A549 (cell line): ENCODE measurements at regions not wholly inside any gene's neighbourhood (a gene's known extent, or its start where the extent isn't known, plus 50 kb on each side); places are given as distances from the start of the nearest gene placed in this dataset.

ENCODE experiments used
- BHLHE40 ChIP-seq: IDR thresholded peaks from 2 replicates; pipeline ENCODE4 v1.6.1; 2012; ENCODE audit warnings: low read depth, low read length, inconsistent platforms
- CHD2 ChIP-seq: fragments of 150-350 bp; IDR thresholded peaks from 2 replicates; pipeline ENCODE4 v1.6.1; 2014; ENCODE audit warnings: low read length; ENCODE audit not compliant: partially characterized antibody
- EHMT2 ChIP-seq: fragments of 200-600 bp; sonication (generic); IDR thresholded peaks from 2 replicates; pipeline ENCODE4 v1.6.1; 2016; ENCODE audit warnings: antibody characterized with exemption, low read depth, mild to moderate bottlenecking, moderate library complexity
- FOSL2 ChIP-seq, 2 experiments: fragments of 450-650 bp in 1 of 2; fragments of >200 bp in 1 of 2; sonication (Bioruptor Twin) in 1 of 2; formaldehyde crosslinking; IDR thresholded peaks; 2 replicates each; pipeline versions ENCODE4 v1.5.0 to v1.6.1; 2016 to 2020; ENCODE audit warnings: mild to moderate bottlenecking in 1 of 2, moderate library complexity in 1 of 2
- HDAC2 ChIP-seq: fragments of 200-600 bp; sonication (generic); IDR thresholded peaks from 2 replicates; pipeline ENCODE4 v1.6.1; 2016
- MYC ChIP-seq: IDR thresholded peaks from 2 replicates; pipeline ENCODE4 v1.6.1; 2012; ENCODE audit warnings: mild to moderate bottlenecking, inconsistent platforms, low read length, improper control_type of control experiment, borderline replicate concordance
- POLR2A ChIP-seq: IDR thresholded peaks from 2 replicates; pipeline ENCODE4 v1.6.1; 2012; ENCODE audit warnings: mild to moderate bottlenecking, low read length
- RAD21 ChIP-seq, 2 experiments: fragments of >200 bp in 1 of 2; sonication (Bioruptor Twin) in 1 of 2; formaldehyde crosslinking in 1 of 2; IDR thresholded peaks in 1 of 2; conservative IDR thresholded peaks in 1 of 2; 2 replicates in 1 of 2; 3 replicates in 1 of 2; pipeline ENCODE4 v1.6.1; 2012 to 2018; ENCODE audit warnings: inconsistent platforms in 1 of 2
- RCOR1 ChIP-seq: fragments of 150-350 bp; IDR thresholded peaks from 2 replicates; pipeline ENCODE4 v1.6.1; 2014; ENCODE audit warnings: antibody characterized with exemption, low read length, low read depth
- TP53 ChIP-seq: fragments of 250-450 bp; sonication (Bioruptor Pico); IDR thresholded peaks from 2 replicates; pipeline ENCODE4 v1.5.0; 2021; ENCODE audit warnings: mild to moderate bottlenecking, moderate library complexity
- USF2 ChIP-seq: fragments of 450-650 bp; IDR thresholded peaks from 2 replicates; pipeline ENCODE4 v1.6.1; 2014; ENCODE audit warnings: antibody characterized with exemption
- TF ChIP-seq, protein P1 (sequence below): fragments of >200 bp; sonication (Bioruptor Twin); formaldehyde crosslinking; IDR thresholded peaks from 3 replicates; pipeline ENCODE4 v1.5.1; 2016
- TF ChIP-seq, protein P2 (sequence below): IDR thresholded peaks from 2 replicates; pipeline ENCODE4 v1.6.1; 2012
- TF ChIP-seq, protein P3 (sequence below): fragments of 200-600 bp; sonication (generic); IDR thresholded peaks from 2 replicates; pipeline ENCODE4 v1.6.1; 2016; ENCODE audit warnings: antibody characterized with exemption, mild to moderate bottlenecking, moderate library complexity

- no peak for TF ChIP-seq FOSL2 (IDR thresholded peaks at IDR 0.05)
- TF ChIP-seq FOSL2 (CRISPR knock-in tag; IDR thresholded peaks at IDR 0.05): no peak
- no peak for TF ChIP-seq POLR2A
- TF ChIP-seq, protein P1, sequence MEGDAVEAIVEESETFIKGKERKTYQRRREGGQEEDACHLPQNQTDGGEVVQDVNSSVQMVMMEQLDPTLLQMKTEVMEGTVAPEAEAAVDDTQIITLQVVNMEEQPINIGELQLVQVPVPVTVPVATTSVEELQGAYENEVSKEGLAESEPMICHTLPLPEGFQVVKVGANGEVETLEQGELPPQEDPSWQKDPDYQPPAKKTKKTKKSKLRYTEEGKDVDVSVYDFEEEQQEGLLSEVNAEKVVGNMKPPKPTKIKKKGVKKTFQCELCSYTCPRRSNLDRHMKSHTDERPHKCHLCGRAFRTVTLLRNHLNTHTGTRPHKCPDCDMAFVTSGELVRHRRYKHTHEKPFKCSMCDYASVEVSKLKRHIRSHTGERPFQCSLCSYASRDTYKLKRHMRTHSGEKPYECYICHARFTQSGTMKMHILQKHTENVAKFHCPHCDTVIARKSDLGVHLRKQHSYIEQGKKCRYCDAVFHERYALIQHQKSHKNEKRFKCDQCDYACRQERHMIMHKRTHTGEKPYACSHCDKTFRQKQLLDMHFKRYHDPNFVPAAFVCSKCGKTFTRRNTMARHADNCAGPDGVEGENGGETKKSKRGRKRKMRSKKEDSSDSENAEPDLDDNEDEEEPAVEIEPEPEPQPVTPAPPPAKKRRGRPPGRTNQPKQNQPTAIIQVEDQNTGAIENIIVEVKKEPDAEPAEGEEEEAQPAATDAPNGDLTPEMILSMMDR: no peak
- TF ChIP-seq RAD21 (conservative IDR thresholded peaks at IDR 0.05 in 1 of 2, IDR thresholded peaks at IDR 0.05 in 1 of 2): no peak
- TF ChIP-seq EHMT2: no peak
- TF ChIP-seq TP53 (CRISPR knock-in tag): no peak
- TF ChIP-seq, protein P2, sequence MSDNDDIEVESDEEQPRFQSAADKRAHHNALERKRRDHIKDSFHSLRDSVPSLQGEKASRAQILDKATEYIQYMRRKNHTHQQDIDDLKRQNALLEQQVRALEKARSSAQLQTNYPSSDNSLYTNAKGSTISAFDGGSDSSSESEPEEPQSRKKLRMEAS: no peak
- no peak for TF ChIP-seq USF2
- TF ChIP-seq, protein P3, sequence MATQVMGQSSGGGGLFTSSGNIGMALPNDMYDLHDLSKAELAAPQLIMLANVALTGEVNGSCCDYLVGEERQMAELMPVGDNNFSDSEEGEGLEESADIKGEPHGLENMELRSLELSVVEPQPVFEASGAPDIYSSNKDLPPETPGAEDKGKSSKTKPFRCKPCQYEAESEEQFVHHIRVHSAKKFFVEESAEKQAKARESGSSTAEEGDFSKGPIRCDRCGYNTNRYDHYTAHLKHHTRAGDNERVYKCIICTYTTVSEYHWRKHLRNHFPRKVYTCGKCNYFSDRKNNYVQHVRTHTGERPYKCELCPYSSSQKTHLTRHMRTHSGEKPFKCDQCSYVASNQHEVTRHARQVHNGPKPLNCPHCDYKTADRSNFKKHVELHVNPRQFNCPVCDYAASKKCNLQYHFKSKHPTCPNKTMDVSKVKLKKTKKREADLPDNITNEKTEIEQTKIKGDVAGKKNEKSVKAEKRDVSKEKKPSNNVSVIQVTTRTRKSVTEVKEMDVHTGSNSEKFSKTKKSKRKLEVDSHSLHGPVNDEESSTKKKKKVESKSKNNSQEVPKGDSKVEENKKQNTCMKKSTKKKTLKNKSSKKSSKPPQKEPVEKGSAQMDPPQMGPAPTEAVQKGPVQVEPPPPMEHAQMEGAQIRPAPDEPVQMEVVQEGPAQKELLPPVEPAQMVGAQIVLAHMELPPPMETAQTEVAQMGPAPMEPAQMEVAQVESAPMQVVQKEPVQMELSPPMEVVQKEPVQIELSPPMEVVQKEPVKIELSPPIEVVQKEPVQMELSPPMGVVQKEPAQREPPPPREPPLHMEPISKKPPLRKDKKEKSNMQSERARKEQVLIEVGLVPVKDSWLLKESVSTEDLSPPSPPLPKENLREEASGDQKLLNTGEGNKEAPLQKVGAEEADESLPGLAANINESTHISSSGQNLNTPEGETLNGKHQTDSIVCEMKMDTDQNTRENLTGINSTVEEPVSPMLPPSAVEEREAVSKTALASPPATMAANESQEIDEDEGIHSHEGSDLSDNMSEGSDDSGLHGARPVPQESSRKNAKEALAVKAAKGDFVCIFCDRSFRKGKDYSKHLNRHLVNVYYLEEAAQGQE: no peak
- no peak for TF ChIP-seq HDAC2
- no peak for TF ChIP-seq BHLHE40
- no peak for TF ChIP-seq CHD2
- no peak for TF ChIP-seq MYC
- TF ChIP-seq RCOR1: no peak
Measured at GRCh38 chr10:3592424-3592823, 192.6 kb downstream of the KLF6 start.
